DOHH2 (cell line): ENCODE measurements at regions not wholly inside any gene's neighbourhood (a gene's known extent, or its start where the extent isn't known, plus 50 kb on each side); places are given as distances from the start of the nearest gene placed in this dataset.

Experiments used
- H3F3A ChIP-seq: fragments of 200-600 bp; sonication (generic), shearing (Covaris generic); 2 replicates; pipeline ENCODE4 v1.6.0; 2016; ENCODE audit warnings: antibody characterized with exemption, mild to moderate bottlenecking; ENCODE audit not compliant: control insufficient read depth, insufficient read depth
- H3K27ac ChIP-seq: fragments of 200-600 bp; sonication (generic); 2 replicates; pipeline ENCODE4 v1.5.1; 2014; ENCODE audit warnings: low read depth, mild to moderate bottlenecking, low read length, moderate library complexity
- H3K27me3 ChIP-seq: fragments of 200-600 bp; sonication (generic); 2 replicates; pipeline ENCODE4 v1.6.1; 2014; ENCODE audit warnings: mild to moderate bottlenecking, low read length, mixed read lengths; ENCODE audit not compliant: control insufficient read depth
- H3K36me3 ChIP-seq: fragments of 200-600 bp; sonication (generic); 2 replicates; pipeline ENCODE4 v1.6.1; 2014; ENCODE audit warnings: mild to moderate bottlenecking, low read length, moderate library complexity, mixed read lengths; ENCODE audit not compliant: control insufficient read depth
- H3K4me1 ChIP-seq: fragments of 200-600 bp; sonication (generic); 2 replicates; pipeline ENCODE4 v1.6.1; 2014; ENCODE audit warnings: mild to moderate bottlenecking, low read length, mixed read lengths; ENCODE audit not compliant: control insufficient read depth
- H3K4me2 ChIP-seq: fragments of 200-600 bp; sonication (generic); 2 replicates; pipeline ENCODE4 v1.6.0; 2014; ENCODE audit warnings: mild to moderate bottlenecking, low read length, moderate library complexity
- H3K4me3 ChIP-seq: fragments of 200-600 bp; sonication (generic); 2 replicates; pipeline ENCODE4 v1.5.1; 2014; ENCODE audit warnings: mild to moderate bottlenecking, low read length, mixed read lengths
- H3K79me2 ChIP-seq: fragments of 200-600 bp; sonication (generic); 2 replicates; pipeline ENCODE4 v1.6.1; 2014; ENCODE audit warnings: mild to moderate bottlenecking, low read length, mixed read lengths; ENCODE audit not compliant: control insufficient read depth
- H3K9me2 ChIP-seq: fragments of 200-600 bp; sonication (generic); replicated peaks from 2 replicates; pipeline ENCODE4 v1.6.1; 2014; ENCODE audit warnings: mild to moderate bottlenecking, low read length, mixed read lengths; ENCODE audit not compliant: control insufficient read depth
- H3K9me3 ChIP-seq: fragments of 200-600 bp; sonication (generic); 2 replicates; pipeline ENCODE4 v1.6.1; 2014; ENCODE audit warnings: antibody characterized with exemption, low read length, mixed read lengths; ENCODE audit not compliant: control insufficient read depth, insufficient read depth
- H4K20me1 ChIP-seq: fragments of 200-600 bp; sonication (generic); 2 replicates; pipeline ENCODE4 v1.6.0; 2014; ENCODE audit warnings: low read depth, mild to moderate bottlenecking, antibody characterized with exemption, low read length, moderate library complexity; ENCODE audit not compliant: control insufficient read depth, insufficient read depth
- CTCF ChIP-seq: fragments of 200-600 bp; sonication (generic); IDR thresholded peaks from one replicate; pipeline ENCODE4 v1.5.1; 2014; ENCODE audit warnings: antibody characterized with exemption, mild to moderate bottlenecking, low read depth, low read length; ENCODE audit not compliant: poor library complexity, severe bottlenecking
- EZH2phosphoT487 ChIP-seq: fragments of 200-600 bp; sonication (generic); IDR thresholded peaks from 2 replicates; pipeline ENCODE4 v1.6.1; 2017; ENCODE audit warnings: borderline replicate concordance, mild to moderate bottlenecking, antibody characterized with exemption, low read length, moderate library complexity, mixed read lengths

DNA sequence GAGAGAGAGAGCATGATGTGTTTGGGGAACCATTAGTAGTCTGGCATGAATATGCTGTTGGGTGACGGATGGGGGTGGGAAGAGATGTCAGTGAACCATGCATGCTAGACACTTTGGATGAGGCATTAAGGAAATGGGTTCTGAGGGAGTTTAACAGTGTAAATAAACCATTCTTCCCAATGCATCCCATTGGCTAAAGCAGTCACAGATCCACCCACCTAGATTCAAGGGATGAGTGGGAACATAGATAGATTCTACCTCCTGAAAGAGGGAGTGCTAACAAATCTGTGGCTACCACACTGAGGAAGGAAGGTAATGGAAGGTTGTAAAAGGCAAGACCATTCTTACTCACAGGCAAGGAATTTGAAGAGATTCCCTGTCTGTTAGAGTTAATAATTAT, 129.8 kb upstream of the CACNA1E start:
- H3K27ac ChIP-seq: no peak overlapping the region
- no peak overlapping the region for H3K4me3 ChIP-seq
- H3K4me2 ChIP-seq: no peak overlapping the region
- H3F3A ChIP-seq: no peaks in the 10 kb centered on the region
- H3K9me3 ChIP-seq: no peaks in the 10 kb centered on the region
- H3K27me3 ChIP-seq: no peaks in the 10 kb centered on the region; the same call in 1 of the 2 replicates
- H3K79me2 ChIP-seq: no peaks in the 10 kb centered on the region
- H3K4me1 ChIP-seq: no peaks in the 10 kb centered on the region
- H3K9me2 ChIP-seq: no peaks in the 10 kb centered on the region
- no peak for TF ChIP-seq CTCF
- TF ChIP-seq EZH2phosphoT487: no peak
- H3K36me3 ChIP-seq: no peaks in the 10 kb centered on the region
- no peaks in the 10 kb centered on the region for H4K20me1 ChIP-seq

DNA sequence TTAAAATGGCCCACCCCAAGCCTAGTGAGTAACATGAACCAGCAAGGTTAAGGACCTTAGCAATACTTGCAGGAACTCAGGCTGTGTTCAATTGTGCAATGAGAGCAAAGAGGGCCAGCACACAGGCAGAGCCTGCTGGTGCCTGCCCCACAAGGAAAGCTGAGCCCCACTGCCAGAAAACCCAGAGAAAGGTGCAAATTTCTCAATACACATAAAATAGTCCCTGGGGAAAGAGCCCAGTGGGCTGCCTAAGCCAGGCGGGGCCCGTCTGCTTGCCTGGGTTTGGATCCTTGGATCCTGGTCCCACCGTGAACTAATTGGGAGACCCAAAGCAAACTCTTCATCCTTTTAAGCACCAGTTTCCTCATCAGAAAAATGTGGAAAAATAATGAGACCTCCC, 128.5 kb upstream of the CACNA1E start:
- Histone ChIP-seq H3F3A (no peaks in the 10 kb centered on the region), H3K9me2 (no peaks in the 10 kb centered on the region), H3K4me2 (no peak overlapping the region), H3K4me3 (no peak overlapping the region), H3K27me3 (peaks cover 3% of the 10 kb centered on the region; the same call in 1 of the 2 replicates), H3K27ac (no peak overlapping the region), H3K36me3 (no peaks in the 10 kb centered on the region), H4K20me1 (no peaks in the 10 kb centered on the region), H3K79me2 (no peaks in the 10 kb centered on the region), H3K9me3 (no peaks in the 10 kb centered on the region), H3K4me1 (no peaks in the 10 kb centered on the region)
- TF ChIP-seq CTCF (no peak), EZH2phosphoT487 (no peak)

- H3K9me2 ChIP-seq: no peaks in the 10 kb centered on the region
- H3K4me3 ChIP-seq: no peak overlapping the region
- no peak overlapping the region for H3K27ac ChIP-seq
- TF ChIP-seq EZH2phosphoT487 (no peak), CTCF (no peak)
- H3K4me2 ChIP-seq: no peak overlapping the region
- H4K20me1 ChIP-seq: no peaks in the 10 kb centered on the region
- no peaks in the 10 kb centered on the region for H3K9me3 ChIP-seq
- no peaks in the 10 kb centered on the region for H3K36me3 ChIP-seq
- no peaks in the 10 kb centered on the region for H3K4me1 ChIP-seq
- H3F3A ChIP-seq: no peaks in the 10 kb centered on the region
- H3K27me3 ChIP-seq: peaks cover 3% of the 10 kb centered on the region; the same call in 1 of the 2 replicates
- H3K79me2 ChIP-seq: no peaks in the 10 kb centered on the region
Observed at GRCh38 chr1:181356505-181357340, 126.6 kb upstream of the CACNA1E start.
